Stimulated activated CD4-positive, alpha-beta T cell treated with anti-CD3 and anti-CD28 coated beads, Interleukin-12 subunit alpha, Interleukin-12 subunit beta, amount 100 ng/mL, for 24 hours (primary cell): ENCODE measurements at regions not wholly inside any gene's neighbourhood (a gene's known extent, or its start where the extent isn't known, plus 50 kb on each side); places are given as distances from the start of the nearest gene placed in this dataset.
"Not testable (repeated sequence)": the region's sequence is repeated elsewhere in the genome, so short reads cannot be mapped to it uniquely, and the experiment has no call there.

ENCODE experiments used
- DNase-seq, 2 experiments: peaks; one replicate each; pipeline ENCODE4 v3.0.0-alpha.2; 2020; ENCODE audit warnings: low read depth in 2 of 2

GRCh38 chr5:89083791-89084190 lies 200.8 kb upstream of the MEF2C start:
- no peak for DNase-seq

- no peak for DNase-seq
These were observed 198.4 kb upstream of the MEF2C start for GRCh38 chr5:89081360-89081759.

GRCh38 chr5:89080467-89081116 lies 197.6 kb upstream of the MEF2C start:
- no peak for DNase-seq

- DNase-seq = no peak
These were observed 190.1 kb upstream of the MEF2C start for GRCh38 chr5:89072842-89073672.

GRCh38 chr5:89071941-89072331 lies 189.0 kb upstream of the MEF2C start:
- no peak for DNase-seq

GRCh38 chr5:89071101-89071940 lies 188.3 kb upstream of the MEF2C start:
- DNase-seq = no peak

GRCh38 chr5:89069591-89069990 lies 186.6 kb upstream of the MEF2C start:
- no peak for DNase-seq

- DNase-seq = no peak
These were observed 184.4 kb upstream of the MEF2C start for GRCh38 chr5:89067362-89067761.

GRCh38 chr5:89065919-89066318 lies 182.9 kb upstream of the MEF2C start:
- no peak for DNase-seq

- no peak for DNase-seq
These were observed 181.8 kb upstream of the MEF2C start for GRCh38 chr5:89064736-89065135.

- no peak for DNase-seq
These were observed 181.1 kb upstream of the MEF2C start for GRCh38 chr5:89064054-89064453.

- DNase-seq = no peak
These were observed 177.8 kb upstream of the MEF2C start for GRCh38 chr5:89060768-89061167.

GRCh38 chr5:89059274-89059673 lies 176.3 kb upstream of the MEF2C start:
- no peak for DNase-seq

GRCh38 chr5:89055695-89056085 lies 172.7 kb upstream of the MEF2C start:
- no peak for DNase-seq

GRCh38 chr5:89055015-89055694 lies 172.2 kb upstream of the MEF2C start:
- no peak for DNase-seq

GRCh38 chr5:89053547-89053946 lies 170.6 kb upstream of the MEF2C start:
- DNase-seq = no peak

- DNase-seq = not testable (repeated sequence)
These were observed 167.1 kb upstream of the MEF2C start for GRCh38 chr5:89050062-89050461.

- DNase-seq = no peak
These were observed 164.6 kb upstream of the MEF2C start for GRCh38 chr5:89047571-89047970.

- DNase-seq = no peak
These were observed 162.2 kb upstream of the MEF2C start for GRCh38 chr5:89045216-89045615.

- DNase-seq = no peak
These were observed 161.8 kb upstream of the MEF2C start for GRCh38 chr5:89044674-89045200.

GRCh38 chr5:89043676-89044075 lies 160.7 kb upstream of the MEF2C start:
- no peak for DNase-seq

- DNase-seq = no peak
These were observed 159.8 kb upstream of the MEF2C start for GRCh38 chr5:89042746-89043145.
